Tibial nerve (tissue), 3 donors: ENCODE measurements at regions not wholly inside any gene's neighbourhood (a gene's known extent, or its start where the extent isn't known, plus 50 kb on each side); places are given as distances from the start of the nearest gene placed in this dataset.

Source experiments
- CTCF ChIP-seq, 5 experiments: fragments of 200-600 bp in 3 of 5; fragments of 450-650 bp in 2 of 5; sonication (generic) in 3 of 5; IDR thresholded peaks; one replicate each; pipeline ENCODE4 v1.5.1; 2016 to 2019; ENCODE audit warnings: antibody characterized with exemption in 5 of 5, mild to moderate bottlenecking in 3 of 5, moderate library complexity in 2 of 5
- POLR2A ChIP-seq, 2 donors: fragments of 450-650 bp; IDR thresholded peaks; one replicate each; pipeline ENCODE4 v1.6.1; 2017; ENCODE audit warnings: antibody characterized with exemption in 2 of 2, mild to moderate bottlenecking in 2 of 2, moderate library complexity in 2 of 2

GRCh38 chr16:14007450-14007849 is 63.7 kb upstream of the MRTFB start:
- TF ChIP-seq CTCF (IDR thresholded peaks at IDR 0.05) (no peak), POLR2A (IDR thresholded peaks at IDR 0.05) (no peak)
